ENCODE measurements at regions not wholly inside any gene's neighbourhood (a gene's known extent, or its start where the extent isn't known, plus 50 kb on each side); places are given as distances from the start of the nearest gene placed in this dataset.
A peak's percentile ranks its signal among the peaks of the same experiment; 100 is the strongest.

DNA sequence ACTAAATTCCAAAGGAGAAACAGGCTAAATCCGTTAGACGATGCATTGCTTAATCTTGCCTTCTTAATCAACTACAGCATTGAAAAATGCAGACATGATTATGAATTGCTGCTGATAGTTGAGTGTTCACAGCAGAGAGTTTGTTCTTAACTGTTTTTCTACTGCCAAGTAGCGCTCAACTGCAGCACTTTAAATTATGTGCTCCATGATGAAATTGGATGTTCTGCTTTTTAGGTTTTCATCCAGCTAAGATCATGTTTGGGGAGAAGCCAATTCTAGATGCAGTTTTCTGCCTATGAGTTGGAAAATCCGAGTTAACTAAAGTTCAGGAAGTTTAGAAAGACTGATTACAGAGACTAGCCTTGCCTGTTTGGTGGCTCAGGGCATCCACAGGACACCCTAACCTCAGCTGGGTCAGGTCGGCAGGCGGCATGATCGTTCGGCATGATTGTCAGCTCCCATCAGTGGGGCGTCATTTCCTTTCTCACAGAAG lies 119.4 kb upstream of the PIEZO2 start:
- intact Hi-C loops (cut with DNase I; ENCODE audit: low total_unique reads), result no loop called here
- peak overlapping the region; percentile 6 to 21 for H3K4me3 ChIP-seq
- H3K27ac ChIP-seq, result no peak overlapping the region
- DNase-seq, result no peak
- TF ChIP-seq CTCF (IDR thresholded peaks at IDR 0.05), result no peak
- peaks cover 0 to 4% (median 4%) of the 10 kb centered on the region in 3 donors for H3K9me3 ChIP-seq
- H3K27me3 ChIP-seq, result no peaks in the 10 kb centered on the region
- H3K4me1 ChIP-seq, result peaks cover 0 to 21% (median 13%) of the 10 kb centered on the region in 4 donors
- H3K36me3 ChIP-seq, result no peaks in the 10 kb centered on the region

DNA sequence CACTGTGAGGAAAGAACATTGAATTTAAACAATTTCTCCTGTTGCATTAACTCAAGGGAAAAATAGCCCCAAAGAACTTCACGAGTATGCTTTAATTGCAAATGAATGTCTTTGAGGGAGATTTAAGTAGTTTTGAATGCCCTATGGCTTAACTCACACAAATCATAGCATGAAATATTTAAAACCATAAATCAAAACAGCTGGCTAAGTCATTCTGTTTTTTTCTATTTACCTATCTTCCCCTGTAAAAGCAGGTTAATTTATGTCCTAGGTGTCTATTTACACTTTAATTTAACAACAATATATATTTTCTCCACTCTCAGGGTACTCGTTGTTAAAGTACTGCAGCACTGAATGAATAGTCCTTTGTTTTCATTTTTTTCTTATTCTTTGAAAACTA lies 118.8 kb upstream of the PIEZO2 start:
- Histone ChIP-seq H3K4me1 (peaks cover 0 to 21% (median 13%) of the 10 kb centered on the region in 4 donors), H3K36me3 (no peaks in the 10 kb centered on the region), H3K27me3 (no peaks in the 10 kb centered on the region), H3K9me3 (peaks cover 0 to 6% (median 6%) of the 10 kb centered on the region in 3 donors), H3K4me3 (no peak overlapping the region), H3K27ac (no peak overlapping the region)
- DNase-seq, result no peak
- no peak for TF ChIP-seq CTCF (IDR thresholded peaks at IDR 0.05)
- intact Hi-C loops (cut with DNase I; ENCODE audit: low total_unique reads), result no loop called here

DNA sequence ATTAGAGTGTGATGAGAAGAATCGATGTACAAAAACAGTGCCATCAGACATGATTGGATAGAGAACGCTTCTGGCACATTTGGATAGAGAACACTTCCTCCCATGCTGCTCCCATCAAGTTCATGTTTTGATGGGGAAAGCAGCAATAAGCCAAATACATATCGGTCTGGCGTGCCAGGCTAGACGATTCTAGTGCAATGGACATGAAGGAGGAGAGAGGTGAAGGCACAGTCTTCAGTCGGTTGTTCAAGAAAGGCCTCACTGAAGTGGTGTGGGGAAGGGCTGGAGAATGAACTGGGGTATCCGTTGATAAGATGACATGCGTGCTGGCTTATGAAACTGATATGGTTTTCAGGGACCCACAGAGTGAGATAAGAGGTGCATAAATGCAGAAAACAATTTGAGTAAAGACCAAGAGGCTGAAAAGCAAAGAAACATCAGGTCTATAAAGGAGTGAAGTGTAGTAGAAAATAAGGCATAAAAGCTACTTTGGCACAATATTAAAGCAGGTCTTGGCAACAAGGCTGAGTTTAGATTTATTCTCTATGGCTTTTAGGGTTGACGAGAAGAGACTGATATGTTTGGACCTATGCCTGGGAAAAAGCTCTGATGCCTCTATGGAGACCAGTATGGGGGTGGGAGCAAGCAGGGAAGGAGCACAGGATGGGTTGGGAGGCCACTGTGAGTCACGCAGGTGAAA lies 117.6 kb upstream of the PIEZO2 start:
- no peak overlapping the region for H3K4me3 ChIP-seq
- no peak for TF ChIP-seq CTCF (IDR thresholded peaks at IDR 0.05)
- H3K9me3 ChIP-seq, result peaks cover 0 to 6% (median 6%) of the 10 kb centered on the region in 3 donors
- intact Hi-C loops (cut with DNase I; ENCODE audit: low total_unique reads), result no loop called here
- H3K4me1 ChIP-seq, result peaks cover 0 to 21% (median 13%) of the 10 kb centered on the region in 4 donors
- DNase-seq, result no peak
- no peaks in the 10 kb centered on the region for H3K36me3 ChIP-seq
- H3K27ac ChIP-seq, result no peak overlapping the region
- H3K27me3 ChIP-seq, result no peaks in the 10 kb centered on the region

DNA sequence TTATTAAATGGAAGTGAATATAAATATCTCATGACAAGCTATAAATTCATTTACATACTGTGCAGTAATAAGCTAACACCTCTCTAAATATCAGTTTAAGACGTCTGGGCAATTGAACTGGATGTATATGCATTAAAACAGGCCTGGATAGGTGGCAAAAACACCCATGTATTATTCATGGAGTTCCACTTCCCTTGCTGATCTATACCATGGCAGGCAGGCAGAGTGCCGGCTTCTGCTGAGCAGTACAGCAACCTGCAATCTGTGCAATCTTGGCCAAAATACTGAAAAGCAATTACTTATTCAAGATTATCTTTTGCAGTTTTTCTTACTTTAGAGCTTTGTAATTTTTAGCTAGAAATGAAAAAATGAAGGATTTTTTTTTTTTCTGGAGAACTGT lies 112.1 kb upstream of the PIEZO2 start:
- intact Hi-C loops (cut with DNase I; ENCODE audit: low total_unique reads), result no loop called here
- peaks cover 0 to 6% (median 6%) of the 10 kb centered on the region in 3 donors for H3K9me3 ChIP-seq
- H3K27ac ChIP-seq, result no peak overlapping the region
- DNase-seq, result no peak
- H3K4me3 ChIP-seq, result no peak overlapping the region
- no peaks in the 10 kb centered on the region for H3K27me3 ChIP-seq
- TF ChIP-seq CTCF (IDR thresholded peaks at IDR 0.05), result no peak
- H3K4me1 ChIP-seq, result no peaks in the 10 kb centered on the region
- no peaks in the 10 kb centered on the region for H3K36me3 ChIP-seq

GRCh38 chr18:11260961-11261461 lies 111.6 kb upstream of the PIEZO2 start:
- DNase-seq, result no peak
- Histone ChIP-seq H3K4me1 (no peaks in the 10 kb centered on the region), H3K27ac (no peak overlapping the region), H3K9me3 (peaks cover 0 to 6% (median 6%) of the 10 kb centered on the region in 3 donors), H3K36me3 (no peaks in the 10 kb centered on the region), H3K4me3 (no peak overlapping the region), H3K27me3 (no peaks in the 10 kb centered on the region)
- intact Hi-C loops (cut with DNase I; ENCODE audit: low total_unique reads), result no loop called here
- no peak for TF ChIP-seq CTCF (IDR thresholded peaks at IDR 0.05)

Measured in tibial artery (tissue), 4 donors.